ENCODE measurements at regions not wholly inside any gene's neighbourhood (a gene's known extent, or its start where the extent isn't known, plus 50 kb on each side); places are given as distances from the start of the nearest gene placed in this dataset.

GRCh38 chr14:34195964-34196363, 245.1 kb upstream of the EGLN3 start:
- Histone ChIP-seq H3K36me3 (ENCODE audit: low read depth) (no peaks in the 10 kb centered on the region), H3K9me3 (no peaks in the 10 kb centered on the region), H3K4me1 (ENCODE audit: low read depth) (no peaks in the 10 kb centered on the region), H3K4me3 (no peak overlapping the region)
- ATAC-seq = no peak
- TF ChIP-seq CTCF (IDR thresholded peaks at IDR 0.05) = no peak
- no peak for DNase-seq
- intact Hi-C loops (cut with DNase I, micrococcal nuclease) = no loop called here

DNA sequence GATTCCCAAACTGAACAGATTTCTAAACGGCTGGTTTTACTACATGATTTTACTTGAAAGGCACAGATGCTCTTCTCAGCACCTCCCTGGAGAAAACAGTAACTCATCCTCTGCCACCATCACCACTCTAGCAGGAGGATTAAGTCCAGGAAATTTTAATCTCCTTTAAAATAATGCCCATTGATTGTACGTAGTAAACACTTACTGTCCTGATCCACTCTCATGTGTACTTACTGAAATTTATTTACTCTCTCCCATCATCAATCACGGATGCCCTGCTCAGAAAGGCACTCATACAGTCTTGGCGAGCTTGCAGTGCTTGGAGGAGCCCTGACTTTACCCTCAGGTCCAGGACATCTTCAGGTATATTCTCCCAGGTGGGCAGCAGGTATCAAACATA, 239.8 kb upstream of the EGLN3 start:
- DNase-seq (no peak), ATAC-seq (no peak)
- no peaks in the 10 kb centered on the region for H3K9me3 ChIP-seq
- no peaks in the 10 kb centered on the region for H3K4me1 ChIP-seq (ENCODE audit: low read depth)
- H3K36me3 ChIP-seq (ENCODE audit: low read depth) = no peaks in the 10 kb centered on the region
- no peak for TF ChIP-seq CTCF (IDR thresholded peaks at IDR 0.05)
- no peak overlapping the region for H3K4me3 ChIP-seq
- intact Hi-C loops (cut with DNase I, micrococcal nuclease) = no loop called here

GRCh38 chr14:34189866-34190265, 239.0 kb upstream of the EGLN3 start:
- no peaks in the 10 kb centered on the region for H3K4me1 ChIP-seq (ENCODE audit: low read depth)
- ATAC-seq = no peak
- no peak for DNase-seq
- intact Hi-C loops (cut with DNase I, micrococcal nuclease) = no loop called here
- TF ChIP-seq CTCF (IDR thresholded peaks at IDR 0.05) = no peak
- H3K36me3 ChIP-seq (ENCODE audit: low read depth) = no peaks in the 10 kb centered on the region
- H3K4me3 ChIP-seq = no peak overlapping the region
- H3K9me3 ChIP-seq = no peaks in the 10 kb centered on the region

- Histone ChIP-seq H3K4me3 (no peak overlapping the region), H3K36me3 (ENCODE audit: low read depth) (no peaks in the 10 kb centered on the region), H3K9me3 (no peaks in the 10 kb centered on the region), H3K4me1 (ENCODE audit: low read depth) (no peaks in the 10 kb centered on the region)
- DNase-seq = no peak
- intact Hi-C loops (cut with DNase I, micrococcal nuclease) = no loop called here
- no peak for ATAC-seq
- TF ChIP-seq CTCF (IDR thresholded peaks at IDR 0.05) = no peak
Measured at GRCh38 chr14:34187519-34188044, 236.7 kb upstream of the EGLN3 start.

GRCh38 chr14:34187061-34187460, 236.2 kb upstream of the EGLN3 start:
- DNase-seq (no peak), ATAC-seq (no peak)
- no peak for TF ChIP-seq CTCF (IDR thresholded peaks at IDR 0.05)
- H3K36me3 ChIP-seq (ENCODE audit: low read depth) = no peaks in the 10 kb centered on the region
- H3K4me3 ChIP-seq = no peak overlapping the region
- intact Hi-C loops (cut with DNase I, micrococcal nuclease) = no loop called here
- no peaks in the 10 kb centered on the region for H3K4me1 ChIP-seq (ENCODE audit: low read depth)
- H3K9me3 ChIP-seq = no peaks in the 10 kb centered on the region

- no peaks in the 10 kb centered on the region for H3K36me3 ChIP-seq (ENCODE audit: low read depth)
- DNase-seq = no peak
- intact Hi-C loops (cut with DNase I, micrococcal nuclease) = no loop called here
- TF ChIP-seq CTCF (IDR thresholded peaks at IDR 0.05) = no peak
- no peak for ATAC-seq
- H3K4me1 ChIP-seq (ENCODE audit: low read depth) = no peaks in the 10 kb centered on the region
- no peak overlapping the region for H3K4me3 ChIP-seq
- no peaks in the 10 kb centered on the region for H3K9me3 ChIP-seq
Measured at GRCh38 chr14:34184126-34184525, 233.3 kb upstream of the EGLN3 start.
